ENCODE measurements at regions not wholly inside any gene's neighbourhood (a gene's known extent, or its start where the extent isn't known, plus 50 kb on each side); places are given as distances from the start of the nearest gene placed in this dataset.

GRCh38 chr2:5587766-5588165 is 104.4 kb upstream of the SOX11 start:
- no peak for TF ChIP-seq IRF1 (CRISPR knock-in tag; IDR thresholded peaks at IDR 0.05; ENCODE audit: low read depth)
- no peak for TF ChIP-seq JUND (CRISPR knock-in tag; IDR thresholded peaks at IDR 0.05)
- no peak for TF ChIP-seq ZNF24 (IDR thresholded peaks at IDR 0.05)
- no peak for TF ChIP-seq ARNT (IDR thresholded peaks at IDR 0.05)
- no peak for TF ChIP-seq CTCF (CRISPR knock-in tag; IDR thresholded peaks at IDR 0.05)
- TF ChIP-seq U2AF2 (IDR thresholded peaks at IDR 0.05; ENCODE audit: low read depth, low read length): no peak
- no peak for TF ChIP-seq GLI4 (CRISPR knock-in tag; IDR thresholded peaks at IDR 0.05; ENCODE audit: borderline replicate concordance)
- no peak for TF ChIP-seq POLR2AphosphoS5 (IDR thresholded peaks at IDR 0.05; ENCODE audit: low read depth, low read length)
- no peak for TF ChIP-seq MAFK (conservative IDR thresholded peaks at IDR 0.05 in 1 of 2, IDR thresholded peaks at IDR 0.05 in 1 of 2; ENCODE audit: low read length in 2 of 2)
- TF ChIP-seq RFX5 (IDR thresholded peaks at IDR 0.05; ENCODE audit: low read depth, low read length): no peak
- no peak for TF ChIP-seq ELF1 (CRISPR knock-in tag; IDR thresholded peaks at IDR 0.05)
- no peak for TF ChIP-seq SNRNP70 (IDR thresholded peaks at IDR 0.05; ENCODE audit: low read depth, low read length)
- TF ChIP-seq TAF1 (CRISPR knock-in tag; IDR thresholded peaks at IDR 0.05): no peak
- TF ChIP-seq RBAK (CRISPR knock-in tag; IDR thresholded peaks at IDR 0.05): no peak
